IPS-15b (cell line): ENCODE measurements at regions not wholly inside any gene's neighbourhood (a gene's known extent, or its start where the extent isn't known, plus 50 kb on each side); places are given as distances from the start of the nearest gene placed in this dataset.
"Not testable (repeated sequence)": the region's sequence is repeated elsewhere in the genome, so short reads cannot be mapped to it uniquely, and the experiment has no call there.

Source experiments
- H3K27me3 ChIP-seq: one replicate; pipeline ENCODE4 v1.6.1; 2013; ENCODE audit warnings: low read length; ENCODE audit not compliant: control insufficient read depth, insufficient read depth
- H3K36me3 ChIP-seq: one replicate; pipeline ENCODE4 v1.6.1; 2013; ENCODE audit warnings: low read length; ENCODE audit not compliant: control insufficient read depth, insufficient read depth
- H3K4me1 ChIP-seq: one replicate; pipeline ENCODE4 v1.6.1; 2013; ENCODE audit warnings: mild to moderate bottlenecking, low read length; ENCODE audit not compliant: control insufficient read depth, insufficient read depth
- H3K4me3 ChIP-seq: one replicate; pipeline ENCODE4 v1.5.1; 2013; ENCODE audit warnings: low read depth, low read length
- H3K9ac ChIP-seq: one replicate; pipeline ENCODE4 v1.6.1; 2013; ENCODE audit warnings: low read depth, mild to moderate bottlenecking, low read length
- H3K9me3 ChIP-seq: one replicate; pipeline ENCODE4 v1.6.1; 2013; ENCODE audit warnings: mild to moderate bottlenecking, low read length; ENCODE audit not compliant: control insufficient read depth, insufficient read depth

DNA sequence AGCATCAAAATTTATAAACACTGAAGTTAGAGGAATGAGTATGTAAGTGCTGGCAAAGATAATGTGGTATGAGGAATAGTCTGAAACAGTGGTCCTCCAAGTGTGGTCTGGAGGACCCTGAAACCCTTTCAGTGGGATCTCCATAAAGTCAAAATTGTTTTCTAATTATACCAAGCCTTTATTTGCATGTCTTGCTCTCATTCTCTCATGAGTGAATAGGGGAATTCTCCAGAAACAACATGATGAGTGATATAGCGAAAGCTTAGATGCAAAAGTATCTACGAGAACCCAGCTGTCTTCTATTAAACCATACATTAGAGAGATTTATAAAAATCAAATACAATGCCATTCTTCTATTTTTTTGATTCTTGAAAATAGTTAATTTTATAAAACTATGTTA, 145.0 kb upstream of the RAG2 start:
- H3K4me1 ChIP-seq: peaks cover 3% of the 10 kb centered on the region
- H3K9ac ChIP-seq: no peak overlapping the region
- H3K27me3 ChIP-seq: peaks cover 7% of the 10 kb centered on the region
- no peaks in the 10 kb centered on the region for H3K36me3 ChIP-seq
- no peak overlapping the region for H3K4me3 ChIP-seq
- no peaks in the 10 kb centered on the region for H3K9me3 ChIP-seq

DNA sequence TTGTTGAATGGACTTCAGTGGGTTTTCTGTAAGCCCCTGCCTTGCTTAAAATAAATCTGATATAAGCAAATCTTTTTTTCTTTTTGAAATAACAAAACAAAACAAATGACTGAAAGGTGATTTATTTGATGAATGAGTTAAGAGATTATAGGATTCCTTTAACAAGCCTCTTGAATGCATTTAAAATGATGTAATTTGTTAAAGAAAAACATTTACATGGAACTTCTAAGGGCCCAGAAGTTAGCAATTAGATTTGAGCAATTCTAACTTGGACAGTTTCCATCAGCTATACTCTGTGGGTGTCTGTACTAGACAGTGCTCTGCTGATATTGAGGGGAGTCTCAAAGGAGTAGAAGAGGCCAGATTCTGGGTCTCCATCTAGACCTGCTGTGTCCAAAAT, 143.5 kb upstream of the RAG2 start:
- Histone ChIP-seq H3K4me3 (no peak overlapping the region), H3K4me1 (no peaks in the 10 kb centered on the region), H3K9me3 (no peaks in the 10 kb centered on the region), H3K36me3 (no peaks in the 10 kb centered on the region), H3K27me3 (peaks cover 7% of the 10 kb centered on the region), H3K9ac (no peak overlapping the region)

DNA sequence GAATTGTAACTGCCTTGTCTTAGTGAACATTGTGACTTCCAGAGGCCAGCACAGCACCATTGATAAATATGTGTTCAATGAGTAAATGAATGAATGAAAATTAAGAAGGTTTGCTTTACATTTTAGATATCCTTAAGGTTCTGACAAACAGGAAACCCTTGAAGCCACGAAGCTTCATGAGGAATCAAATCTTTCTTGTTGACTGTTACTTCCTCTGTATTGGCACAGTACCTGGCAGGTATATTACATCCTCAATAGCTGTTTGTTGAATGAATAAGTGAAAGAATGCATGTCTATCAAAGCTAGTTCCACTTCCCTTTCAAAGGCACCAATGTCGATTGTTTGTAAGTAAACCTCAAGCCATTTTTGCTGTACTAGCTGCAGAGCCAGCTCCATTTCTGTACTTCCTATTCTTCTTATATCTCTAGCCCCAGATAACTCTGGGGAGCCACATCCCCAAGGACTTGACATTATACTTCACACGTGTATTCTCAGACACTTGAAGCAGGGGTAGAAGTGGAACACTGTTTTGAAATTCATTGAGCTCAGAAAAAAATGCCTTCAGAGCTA, 140.3 kb upstream of the RAG2 start:
- Histone ChIP-seq H3K9ac (no peak overlapping the region), H3K4me1 (no peaks in the 10 kb centered on the region), H3K9me3 (no peaks in the 10 kb centered on the region), H3K36me3 (no peaks in the 10 kb centered on the region), H3K4me3 (no peak overlapping the region), H3K27me3 (no peaks in the 10 kb centered on the region)

DNA sequence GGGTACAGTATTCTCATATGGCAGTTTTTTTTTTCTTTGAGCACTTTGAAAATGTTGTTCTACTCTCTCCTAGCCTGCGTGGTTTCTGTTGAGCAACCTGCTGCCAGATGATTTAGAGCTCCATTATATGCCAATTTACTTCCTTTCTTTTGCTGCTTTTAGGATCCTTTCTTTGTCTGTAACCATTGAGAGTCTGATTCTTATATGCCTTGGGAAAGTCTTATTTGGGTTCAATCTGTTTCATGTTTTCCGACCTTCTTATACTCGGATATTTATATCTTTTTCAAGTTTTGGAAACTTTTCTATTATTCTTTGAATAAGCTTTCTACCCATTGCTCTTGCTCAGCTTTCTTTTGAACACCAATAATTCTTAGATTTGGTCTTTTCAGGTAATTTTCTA, 138.1 kb upstream of the RAG2 start:
- Histone ChIP-seq H3K36me3 (no peaks in the 10 kb centered on the region), H3K9ac (no peak overlapping the region), H3K4me3 (no peak overlapping the region), H3K27me3 (no peaks in the 10 kb centered on the region), H3K9me3 (no peaks in the 10 kb centered on the region), H3K4me1 (no peaks in the 10 kb centered on the region)

DNA sequence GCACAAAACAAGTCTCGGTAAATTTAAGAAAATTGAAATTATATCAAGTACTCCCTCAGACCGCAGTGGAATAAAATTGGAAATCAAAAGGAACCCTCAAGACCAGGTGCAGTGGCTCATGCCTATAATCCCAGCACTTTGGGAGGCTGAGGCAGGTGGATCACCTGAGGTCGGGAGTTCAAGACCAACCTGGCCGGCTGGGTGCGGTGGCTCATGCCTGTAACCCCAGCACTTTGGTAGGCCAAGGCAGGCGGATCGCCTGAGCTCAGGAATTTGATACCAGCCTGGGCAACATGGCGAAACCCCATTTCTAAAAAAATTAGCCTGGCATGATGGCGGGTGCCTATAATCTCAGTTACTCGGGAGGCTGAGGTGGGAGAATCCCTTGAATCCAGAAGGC, 135.7 kb upstream of the RAG2 start:
- H3K36me3 ChIP-seq, H3K9ac ChIP-seq, H3K27me3 ChIP-seq, H3K9me3 ChIP-seq, H3K4me3 ChIP-seq, H3K4me1 ChIP-seq: not testable (repeated sequence)

DNA sequence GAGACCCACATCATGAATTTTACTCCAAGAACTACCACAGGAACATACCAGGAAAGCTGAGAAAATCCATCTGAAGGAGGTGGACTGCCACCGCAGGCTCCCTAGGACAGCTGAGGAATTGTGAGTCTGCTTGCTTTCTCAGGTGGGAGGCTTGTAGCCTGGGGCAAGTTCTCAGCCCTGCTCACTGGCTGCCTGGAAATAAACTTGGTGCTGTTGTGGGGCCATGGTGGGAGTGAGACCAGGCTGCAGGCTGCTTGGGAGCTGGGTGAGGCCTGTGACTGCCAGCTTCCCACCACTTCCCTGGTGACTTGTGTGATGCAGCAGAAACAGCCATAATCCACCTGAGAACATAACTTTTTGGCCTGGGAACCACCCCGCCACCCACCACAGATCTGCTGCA, 132.7 kb upstream of the RAG2 start:
- H3K27me3 ChIP-seq: no peaks in the 10 kb centered on the region
- H3K4me1 ChIP-seq: no peaks in the 10 kb centered on the region
- H3K36me3 ChIP-seq: no peaks in the 10 kb centered on the region
- H3K9ac ChIP-seq: no peak overlapping the region
- H3K4me3 ChIP-seq: no peak overlapping the region
- no peaks in the 10 kb centered on the region for H3K9me3 ChIP-seq

DNA sequence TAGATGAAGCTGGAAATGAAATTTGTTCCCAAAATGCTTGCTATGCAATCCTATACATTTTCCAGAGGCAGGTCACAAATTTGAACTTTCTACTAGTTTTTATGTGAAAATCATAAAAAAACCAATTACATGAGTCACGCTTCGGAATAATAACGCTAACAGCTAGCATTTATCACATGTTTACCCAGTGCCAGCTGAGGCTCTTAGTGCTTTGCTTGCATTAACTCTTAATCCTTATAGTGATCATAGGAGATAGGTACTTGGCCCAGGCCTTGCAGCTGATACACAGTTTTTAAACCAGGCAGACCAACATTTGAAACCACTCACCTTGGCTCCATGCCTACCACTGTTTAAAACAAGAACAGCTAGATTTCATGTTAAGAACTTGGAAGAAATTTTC, 131.8 kb upstream of the RAG2 start:
- Histone ChIP-seq H3K4me3 (no peak overlapping the region), H3K9me3 (no peaks in the 10 kb centered on the region), H3K4me1 (no peaks in the 10 kb centered on the region), H3K9ac (no peak overlapping the region), H3K27me3 (no peaks in the 10 kb centered on the region), H3K36me3 (no peaks in the 10 kb centered on the region)

DNA sequence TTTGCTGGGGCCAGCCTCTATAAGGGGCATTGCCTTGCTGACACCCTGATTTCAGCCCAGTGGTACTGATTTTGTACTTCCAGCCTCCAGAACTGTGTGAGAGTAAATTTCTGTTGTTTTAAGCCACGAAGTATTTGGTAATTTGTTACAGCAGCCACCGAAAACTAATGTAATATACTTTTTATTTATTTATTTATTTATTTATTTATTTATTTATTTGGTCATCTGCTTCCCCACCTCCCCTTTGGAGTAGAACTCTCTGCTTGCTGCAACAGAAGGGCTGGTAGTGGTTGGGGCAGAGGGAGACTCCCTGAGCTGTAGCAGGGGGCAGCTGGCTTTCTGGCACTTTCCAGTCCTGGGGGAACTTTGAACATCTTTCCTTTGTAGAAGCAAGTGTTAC, 128.4 kb upstream of the RAG2 start:
- Histone ChIP-seq H3K9ac (no peak overlapping the region), H3K27me3 (no peaks in the 10 kb centered on the region), H3K4me1 (peaks cover 7% of the 10 kb centered on the region), H3K36me3 (no peaks in the 10 kb centered on the region), H3K9me3 (no peaks in the 10 kb centered on the region), H3K4me3 (no peak overlapping the region)

DNA sequence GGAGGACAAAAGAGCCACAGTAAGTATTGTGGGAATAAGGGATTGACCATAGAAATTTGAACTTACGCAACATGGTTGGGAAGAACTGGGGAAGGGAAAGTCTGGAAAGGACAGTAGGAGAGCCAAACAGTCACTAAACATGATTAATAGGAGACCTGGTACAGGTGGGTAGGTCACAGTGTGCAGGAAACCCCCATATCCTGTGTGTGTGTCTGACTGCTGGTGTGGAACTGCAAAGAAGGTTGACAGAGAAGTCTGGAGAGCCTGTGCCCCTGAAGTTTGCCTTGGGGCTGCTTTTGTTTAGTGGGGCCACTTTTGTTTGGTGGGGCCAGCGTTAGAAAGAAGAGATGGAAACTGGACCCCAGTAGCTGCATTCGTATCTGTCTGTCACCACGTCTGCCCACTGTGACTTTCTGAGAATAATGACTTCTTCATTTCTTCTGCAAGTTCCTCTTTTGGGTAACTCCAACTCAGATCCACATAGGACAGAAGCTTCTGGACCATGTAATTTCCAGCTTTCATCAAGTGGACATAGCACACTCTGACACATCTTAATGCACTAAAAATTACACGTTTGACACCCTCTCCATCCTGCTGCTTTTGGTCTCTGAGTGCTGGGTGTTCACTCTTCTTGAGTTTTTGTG, 126.8 kb upstream of the RAG2 start:
- Histone ChIP-seq H3K4me1 (peaks cover 7% of the 10 kb centered on the region), H3K9me3 (no peaks in the 10 kb centered on the region), H3K27me3 (peaks cover 5% of the 10 kb centered on the region), H3K9ac (no peak overlapping the region), H3K36me3 (no peaks in the 10 kb centered on the region), H3K4me3 (no peak overlapping the region)

DNA sequence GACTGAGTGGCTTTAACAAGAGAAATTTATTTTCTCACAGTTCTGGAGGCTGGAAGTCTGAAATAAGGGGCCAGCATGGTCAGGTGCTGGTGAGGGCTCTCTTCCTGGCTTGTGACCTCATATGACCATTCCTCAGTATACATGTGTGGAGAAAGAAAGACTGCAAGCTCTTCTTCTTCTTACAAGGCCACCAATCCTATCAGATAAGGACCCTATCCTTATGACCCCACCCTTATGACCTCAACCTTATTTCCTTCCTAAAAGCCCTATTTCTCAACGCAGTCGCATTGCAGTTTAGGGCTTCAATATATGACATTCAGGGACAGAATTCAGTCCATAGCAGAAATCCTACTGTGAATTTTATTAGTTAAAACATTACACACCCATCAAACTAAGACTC, 124.4 kb upstream of the RAG2 start:
- Histone ChIP-seq H3K4me1 (peaks cover 20% of the 10 kb centered on the region), H3K9me3 (no peaks in the 10 kb centered on the region), H3K9ac (no peak overlapping the region), H3K27me3 (peaks cover 22% of the 10 kb centered on the region), H3K4me3 (no peak overlapping the region), H3K36me3 (no peaks in the 10 kb centered on the region)

DNA sequence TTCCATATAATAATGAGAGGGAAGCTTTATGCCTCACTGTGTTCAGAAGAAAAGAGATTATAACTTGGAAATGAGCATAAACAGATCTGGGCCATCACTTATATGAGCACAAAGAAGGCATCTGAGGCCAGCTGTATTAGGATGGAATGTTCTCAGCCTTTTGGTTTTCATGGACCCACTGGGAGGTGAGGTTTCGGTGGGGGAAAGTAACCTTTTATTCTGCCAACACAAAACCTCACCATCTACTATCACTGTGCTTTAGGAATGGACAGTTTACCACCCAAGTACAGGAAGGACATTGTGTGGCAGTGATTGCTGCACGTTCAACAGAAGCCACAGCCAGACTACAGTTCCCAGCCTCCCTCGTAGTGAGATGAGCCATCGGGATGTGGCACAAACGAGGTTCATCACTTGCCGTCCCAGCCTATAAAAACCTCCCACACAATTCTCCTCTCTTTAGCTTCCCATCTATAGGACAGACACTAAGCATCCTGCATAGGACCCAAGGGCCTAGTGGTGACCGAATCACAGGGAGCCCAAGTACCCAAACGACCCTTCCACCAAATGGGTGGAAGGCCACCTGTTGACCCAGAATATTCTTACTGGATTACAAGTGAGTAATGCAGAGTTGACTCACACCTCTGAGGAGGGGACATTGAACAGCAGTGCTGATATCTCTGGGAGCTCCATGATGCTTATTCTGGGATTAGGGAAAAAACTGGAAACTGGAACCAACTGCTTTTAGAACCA, 121.5 kb upstream of the RAG2 start:
- Histone ChIP-seq H3K9ac (no peak overlapping the region), H3K4me3 (no peak overlapping the region), H3K36me3 (no peaks in the 10 kb centered on the region), H3K4me1 (peaks cover 25% of the 10 kb centered on the region), H3K9me3 (no peaks in the 10 kb centered on the region), H3K27me3 (peaks cover 28% of the 10 kb centered on the region)

DNA sequence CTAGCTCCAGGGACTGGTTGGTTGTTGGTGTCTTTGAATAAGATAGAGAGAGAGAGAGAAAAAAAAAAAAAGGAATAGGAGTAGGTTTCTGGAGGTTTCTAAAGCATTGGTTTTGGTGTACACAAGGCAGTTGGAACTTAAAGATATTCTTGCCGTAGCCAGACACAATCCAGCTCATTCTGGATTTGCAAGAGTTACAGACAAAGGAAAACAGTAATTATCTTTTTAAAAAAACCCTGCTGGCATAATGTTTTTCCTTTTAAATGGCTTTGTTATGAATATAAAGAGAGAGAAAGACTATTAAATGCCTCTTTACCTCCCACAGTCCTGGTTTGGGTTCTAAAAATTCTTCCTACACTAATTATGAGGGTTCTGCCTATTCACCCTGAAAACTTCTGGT, 120.4 kb upstream of the RAG2 start:
- Histone ChIP-seq H3K36me3 (no peaks in the 10 kb centered on the region), H3K9me3 (no peaks in the 10 kb centered on the region), H3K4me3 (no peak overlapping the region), H3K27me3 (peaks cover 28% of the 10 kb centered on the region), H3K4me1 (peaks cover 21% of the 10 kb centered on the region), H3K9ac (no peak overlapping the region)
